Cardiac septum (tissue), 1 donor: ENCODE measurements at regions not wholly inside any gene's neighbourhood (a gene's known extent, or its start where the extent isn't known, plus 50 kb on each side); places are given as distances from the start of the nearest gene placed in this dataset.
"Not testable (repeated sequence)": the region's sequence is repeated elsewhere in the genome, so short reads cannot be mapped to it uniquely, and the experiment has no call there.

Experiments
- DNase-seq: peaks from one replicate; pipeline ENCODE4 v3.0.0-alpha.2; 2020; ENCODE audit warnings: low spot score
- intact Hi-C: fragments of 100-400 bp; cut with DNase I; formaldehyde crosslinking; loops from one replicate; pipeline ENCODE4 v1.14.0; 2022
- donor health status: DM: no; HTN: no; CAD: no.

- intact Hi-C loops = no loop called here
- DNase-seq = no peak
Observed at GRCh38 chr7:45435131-45435530, 139.0 kb upstream of the ADCY1 start.

DNA sequence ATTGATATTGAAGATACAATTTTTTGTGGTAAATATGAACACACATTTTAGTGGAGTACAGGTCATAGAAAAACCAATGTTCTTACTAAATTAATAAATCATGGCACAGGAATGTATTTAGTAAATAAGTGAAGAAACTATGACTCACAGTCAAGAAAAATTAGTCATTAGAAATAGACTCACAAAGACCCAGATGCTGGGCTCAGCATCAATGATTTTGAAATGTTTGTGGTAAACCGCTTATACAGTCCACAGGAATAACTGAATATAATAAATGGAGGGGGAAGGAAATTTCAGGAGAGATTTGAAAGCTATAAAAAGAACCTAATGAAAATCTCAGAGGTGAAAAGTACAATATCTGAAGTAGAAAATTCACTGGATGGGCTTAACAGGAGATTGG lies 138.3 kb upstream of the ADCY1 start:
- no peak for DNase-seq
- intact Hi-C loops = no loop called here

- intact Hi-C loops, DNase-seq: not testable (repeated sequence)
Observed at GRCh38 chr7:45440776-45441175, 133.4 kb upstream of the ADCY1 start.

DNA sequence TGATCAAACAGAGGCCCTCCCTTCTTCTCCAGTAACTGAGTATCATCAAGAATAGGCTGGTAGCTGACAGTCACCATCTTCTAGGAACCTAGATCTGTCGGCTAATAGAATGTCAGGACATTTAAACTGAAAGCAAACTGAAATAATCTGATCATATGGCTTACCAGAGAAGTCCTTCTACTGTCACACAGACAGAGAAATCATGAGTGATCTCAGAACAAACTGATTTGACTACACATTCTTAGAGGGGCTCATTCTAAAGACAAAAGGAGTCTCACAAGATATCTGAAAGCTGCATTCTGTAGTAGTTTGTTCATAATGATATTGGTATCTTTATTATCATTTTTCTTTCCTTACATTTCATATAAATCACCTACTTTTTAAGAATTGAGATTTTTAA lies 130.9 kb upstream of the ADCY1 start:
- DNase-seq = no peak
- intact Hi-C loops = no loop called here

DNA sequence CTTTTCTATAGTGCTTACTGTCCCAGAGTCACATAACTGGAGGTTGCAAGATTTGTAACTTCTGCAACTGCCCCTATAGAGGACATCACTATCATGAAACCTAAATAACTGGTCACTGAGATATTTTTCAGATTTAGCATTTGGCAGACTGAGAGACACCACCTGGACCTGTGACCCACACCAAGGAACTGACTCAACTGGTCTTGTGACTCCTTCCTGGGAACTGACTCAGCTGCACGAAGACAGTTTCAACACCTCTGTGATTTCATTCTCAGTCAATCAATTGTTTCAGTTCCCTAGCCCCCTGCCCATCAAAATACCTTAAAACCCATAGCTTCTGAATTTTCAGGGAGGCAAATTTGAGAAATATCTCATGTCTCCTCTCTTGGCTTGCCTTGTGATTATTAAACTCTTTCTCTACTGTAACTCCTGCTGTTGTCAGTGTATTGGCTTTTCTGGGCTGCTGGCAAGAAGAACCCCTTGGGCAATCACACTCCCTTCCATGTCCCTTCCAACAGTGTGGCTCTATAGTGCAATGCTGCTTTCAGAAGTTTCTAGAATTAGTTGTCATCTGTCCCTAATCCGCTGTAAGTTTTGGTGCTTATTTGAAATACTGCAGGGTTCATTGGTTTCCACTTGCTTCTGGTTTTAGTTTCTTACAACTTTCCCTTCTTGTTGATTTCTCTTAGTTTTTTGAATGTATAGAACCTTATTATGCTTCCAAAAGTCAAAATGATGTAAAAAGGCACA lies 127.8 kb upstream of the ADCY1 start:
- intact Hi-C loops = no loop called here
- DNase-seq = no peak

- no peak for DNase-seq
- intact Hi-C loops = no loop called here
Observed at GRCh38 chr7:45447296-45447695, 126.9 kb upstream of the ADCY1 start.

GRCh38 chr7:45450571-45451204 lies 123.5 kb upstream of the ADCY1 start:
- no peak for DNase-seq
- intact Hi-C loops = no loop called here

GRCh38 chr7:45451342-45452035 lies 122.7 kb upstream of the ADCY1 start:
- DNase-seq = no peak
- intact Hi-C loops = no loop called here

DNA sequence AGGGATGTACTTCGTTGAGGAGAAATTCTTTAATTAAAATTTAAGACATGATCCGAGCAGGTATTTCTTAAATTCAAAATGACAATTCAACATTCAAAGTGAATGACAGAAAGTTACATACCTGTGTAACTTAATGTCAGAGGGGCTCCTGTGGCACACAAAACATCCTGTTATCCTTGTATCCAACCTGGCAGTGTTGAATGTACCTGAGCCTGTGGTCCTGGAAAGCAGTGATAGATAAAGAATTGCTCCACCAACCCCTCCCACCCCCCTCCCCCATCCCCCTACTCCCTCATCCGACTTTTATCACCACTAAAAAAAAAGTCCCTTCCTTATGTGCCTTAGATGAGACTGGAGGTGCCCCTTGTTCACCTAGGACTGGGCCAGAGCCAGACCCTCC lies 119.4 kb upstream of the ADCY1 start:
- intact Hi-C loops = no loop called here
- DNase-seq = no peak

DNA sequence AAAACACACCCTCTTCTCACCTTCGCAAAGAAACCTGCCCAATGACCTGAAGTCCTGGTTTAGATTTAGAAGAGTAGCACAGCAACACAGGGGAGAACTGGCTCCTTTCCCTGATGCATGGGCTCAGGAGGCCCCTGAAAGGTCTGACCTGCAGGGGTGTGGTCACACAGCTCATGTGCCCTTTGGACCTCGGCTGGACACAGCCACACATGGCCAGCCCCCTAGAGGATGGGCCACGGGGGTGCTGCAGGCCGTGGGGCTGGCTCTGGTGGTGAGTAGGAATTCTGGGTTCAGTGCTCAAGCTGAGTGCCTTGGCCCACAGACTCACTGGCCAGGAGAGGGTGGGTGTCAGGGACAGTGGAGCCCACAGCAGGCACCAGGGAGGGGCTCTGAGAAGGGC lies 118.5 kb upstream of the ADCY1 start:
- DNase-seq = no peak

DNA sequence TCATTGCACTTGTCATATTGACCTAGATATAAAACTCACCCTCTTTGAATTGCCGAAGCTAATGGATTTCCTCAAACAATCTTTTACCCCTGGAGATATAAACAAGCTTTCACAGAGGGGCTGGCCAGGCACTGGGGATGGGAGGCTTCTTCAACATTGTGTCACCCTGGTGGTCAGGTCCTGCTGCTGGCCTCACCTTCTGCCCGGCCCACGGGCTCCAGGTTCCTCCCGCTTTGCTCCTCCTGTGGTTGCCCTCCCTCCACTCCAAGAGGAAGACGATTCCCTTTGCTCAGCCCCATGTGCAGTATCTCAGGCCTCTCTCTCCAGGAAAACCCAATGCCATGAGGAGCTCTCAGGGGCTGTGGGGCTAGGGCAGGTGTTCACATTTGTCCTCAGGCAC lies 118.1 kb upstream of the ADCY1 start:
- no peak for DNase-seq
- intact Hi-C loops = no loop called here

More for the DNA sequence above, 118.5 kb upstream of the ADCY1 start:
- intact Hi-C loops = no loop called here

DNA sequence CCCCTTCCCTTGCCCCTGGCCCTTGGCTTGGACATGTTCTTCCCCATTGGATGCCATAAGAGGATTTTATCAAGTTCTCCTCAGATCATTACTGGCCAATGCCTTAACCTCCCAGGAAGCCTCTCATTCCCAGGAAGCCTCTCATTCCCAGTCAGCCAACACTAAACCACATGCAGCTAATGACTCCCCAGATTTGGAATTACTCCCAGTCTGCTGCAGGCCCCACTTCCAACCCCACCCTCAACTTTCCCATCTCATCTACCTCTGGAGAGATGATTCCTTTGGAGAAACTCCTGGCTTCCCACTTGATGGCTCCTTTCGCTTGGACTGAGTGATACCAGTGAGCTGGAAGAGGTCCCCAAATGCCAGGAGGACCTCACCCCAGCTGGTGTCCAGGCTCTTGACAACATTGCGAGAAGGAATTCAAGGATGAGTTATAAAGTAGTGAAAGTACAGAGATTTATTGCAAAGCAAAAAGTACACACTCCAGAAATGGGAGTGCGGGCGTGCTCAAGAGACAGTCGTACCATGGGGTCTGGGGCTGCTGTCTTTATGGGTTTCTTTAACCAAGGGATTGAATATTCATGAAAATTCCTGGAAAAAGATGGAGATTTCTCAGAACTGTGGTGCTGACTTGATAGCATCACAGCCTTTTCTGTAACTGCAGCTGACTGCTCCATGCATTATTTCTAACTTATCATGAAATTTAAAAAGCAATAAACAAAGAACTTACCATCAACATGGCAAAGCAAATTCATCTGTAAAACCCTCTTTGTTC lies 117.2 kb upstream of the ADCY1 start:
- intact Hi-C loops = no loop called here

GRCh38 chr7:45457591-45457990 lies 116.6 kb upstream of the ADCY1 start:
- DNase-seq = no peak
- intact Hi-C loops = no loop called here

More for the DNA sequence above, 117.2 kb upstream of the ADCY1 start:
- no peak for DNase-seq

GRCh38 chr7:45459476-45459875 lies 114.7 kb upstream of the ADCY1 start:
- intact Hi-C loops = no loop called here
- DNase-seq = no peak

- no peak for DNase-seq
- intact Hi-C loops = no loop called here
Observed at GRCh38 chr7:45460379-45460778, 113.8 kb upstream of the ADCY1 start.

DNA sequence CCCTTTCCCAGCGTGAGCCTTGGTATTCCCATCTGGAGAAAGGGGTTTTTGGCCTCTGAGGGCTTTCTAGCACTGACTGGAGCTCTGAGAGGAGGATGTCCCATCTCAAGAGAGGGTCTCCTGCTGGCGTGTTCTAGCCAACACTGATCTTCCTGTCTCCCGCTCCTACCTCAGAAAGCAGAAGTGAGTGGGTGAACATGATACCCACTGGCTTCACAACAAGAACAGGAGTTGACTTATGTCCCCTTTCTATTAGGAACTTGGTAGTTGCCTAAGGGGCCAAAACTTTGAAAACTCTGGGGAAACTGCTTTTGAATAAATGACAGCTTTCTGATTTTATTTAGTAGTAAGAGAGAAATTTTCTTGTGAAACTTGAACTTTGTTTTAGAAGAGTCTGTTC lies 113.1 kb upstream of the ADCY1 start:
- DNase-seq = no peak
- intact Hi-C loops = no loop called here

GRCh38 chr7:45469103-45469502 lies 105.1 kb upstream of the ADCY1 start:
- DNase-seq = no peak

DNA sequence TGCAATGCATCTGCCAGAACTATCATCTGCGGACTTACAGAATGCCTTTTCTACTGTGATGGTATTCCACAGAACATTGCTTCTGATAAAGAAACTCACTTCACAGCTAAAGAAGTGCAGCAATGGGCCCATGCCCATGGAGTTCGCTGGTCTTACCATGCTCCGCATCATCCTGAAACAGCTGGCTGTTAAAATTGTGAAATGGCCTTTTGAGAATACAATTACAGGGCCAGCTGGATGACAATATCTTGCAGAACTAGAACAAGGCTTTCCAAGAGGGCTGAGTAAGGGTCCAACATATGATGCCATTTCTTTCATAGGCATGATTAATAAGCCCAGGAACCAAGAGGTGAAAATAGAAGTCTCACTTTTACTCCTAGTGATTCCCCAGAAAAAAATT lies 104.1 kb upstream of the ADCY1 start:
- no peak for DNase-seq
- intact Hi-C loops = no loop called here

More at GRCh38 chr7:45469103-45469502, 105.1 kb upstream of the ADCY1 start:
- intact Hi-C loops = no loop called here

DNA sequence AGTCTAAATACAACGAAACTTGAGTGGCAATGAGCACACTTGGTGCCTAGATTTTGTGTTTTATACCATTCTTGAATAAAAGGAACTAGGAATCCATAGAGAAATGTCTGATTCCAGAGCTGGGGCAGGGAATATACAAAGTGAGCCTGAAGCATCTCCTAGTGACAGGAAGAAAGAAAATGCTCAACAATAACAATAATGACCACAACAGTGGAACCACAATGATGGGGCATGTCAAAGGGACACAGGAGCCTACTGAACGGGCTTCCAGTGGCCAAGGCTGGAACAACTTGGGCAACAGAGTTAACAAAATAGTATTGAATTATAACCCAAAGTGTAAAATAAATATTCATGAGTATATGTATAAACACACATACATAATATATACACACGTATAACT lies 94.4 kb upstream of the ADCY1 start:
- intact Hi-C loops = no loop called here
- no peak for DNase-seq

GRCh38 chr7:45482451-45482850 lies 91.7 kb upstream of the ADCY1 start:
- intact Hi-C loops = no loop called here
- DNase-seq = no peak
